RWPE1 (cell line): ENCODE measurements at regions not wholly inside any gene's neighbourhood (a gene's known extent, or its start where the extent isn't known, plus 50 kb on each side); places are given as distances from the start of the nearest gene placed in this dataset.

Source experiments
- CTCF ChIA-PET: fragments of 350-600 bp; sonication (Branson Sonifier 250); formaldehyde crosslinking; extraction: SDS; loops from one replicate; lab custom pipeline; 2021; lab: Yijun Ruan, JAX
- POLR2A ChIA-PET: fragments of 400-600 bp; formaldehyde crosslinking; extraction: SDS; loops from one replicate; lab custom pipeline; 2020; ENCODE audit warnings: antibody characterized with exemption; ENCODE audit not compliant: low non-redundant PET; lab: Yijun Ruan, JAX
- DNase-seq: peaks from one replicate; pipeline ENCODE4 v3.0.0; 2012; ENCODE audit warnings: low spot score
- H3K27ac ChIP-seq: fragments of 450-650 bp; 2 replicates; pipeline ENCODE4 v1.5.1; 2017
- TF ChIP-seq, protein P1 (sequence below): fragments of 450-650 bp; conservative IDR thresholded peaks from 2 replicates; pipeline ENCODE4 v1.5.1; 2017; ENCODE audit warnings: low read depth, mild to moderate bottlenecking

DNA sequence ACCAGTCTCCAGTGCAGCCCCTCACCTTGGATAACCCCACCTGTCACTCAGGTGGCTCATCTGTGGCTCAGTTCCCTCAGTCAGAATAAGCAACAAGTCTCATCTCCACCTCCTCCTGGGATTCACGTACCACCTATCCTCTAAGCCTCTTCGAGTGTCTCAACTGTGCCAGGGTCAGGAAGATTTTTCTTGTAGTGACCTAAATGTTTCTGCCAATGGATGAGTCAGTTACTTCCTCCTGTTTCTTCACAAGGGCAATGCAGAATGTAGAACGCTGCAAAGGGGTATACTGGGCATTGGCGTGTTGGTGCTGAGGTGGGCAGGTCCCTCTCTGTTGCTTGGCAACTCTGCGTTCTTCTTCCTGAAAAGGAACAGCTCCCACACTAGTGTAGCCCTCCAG lies 213.3 kb upstream of the CXCR4 start:
- H3K27ac ChIP-seq, result no peak overlapping the region
- POLR2A ChIA-PET, result no interaction called here
- CTCF ChIA-PET, result interaction anchor here (0.6 kb wide), 1 partner anchor 31 kb away, joined by 3 read pairs; no protein-coding TSS in a partner anchor
- DNase-seq, result no peak
- TF ChIP-seq, protein P1, sequence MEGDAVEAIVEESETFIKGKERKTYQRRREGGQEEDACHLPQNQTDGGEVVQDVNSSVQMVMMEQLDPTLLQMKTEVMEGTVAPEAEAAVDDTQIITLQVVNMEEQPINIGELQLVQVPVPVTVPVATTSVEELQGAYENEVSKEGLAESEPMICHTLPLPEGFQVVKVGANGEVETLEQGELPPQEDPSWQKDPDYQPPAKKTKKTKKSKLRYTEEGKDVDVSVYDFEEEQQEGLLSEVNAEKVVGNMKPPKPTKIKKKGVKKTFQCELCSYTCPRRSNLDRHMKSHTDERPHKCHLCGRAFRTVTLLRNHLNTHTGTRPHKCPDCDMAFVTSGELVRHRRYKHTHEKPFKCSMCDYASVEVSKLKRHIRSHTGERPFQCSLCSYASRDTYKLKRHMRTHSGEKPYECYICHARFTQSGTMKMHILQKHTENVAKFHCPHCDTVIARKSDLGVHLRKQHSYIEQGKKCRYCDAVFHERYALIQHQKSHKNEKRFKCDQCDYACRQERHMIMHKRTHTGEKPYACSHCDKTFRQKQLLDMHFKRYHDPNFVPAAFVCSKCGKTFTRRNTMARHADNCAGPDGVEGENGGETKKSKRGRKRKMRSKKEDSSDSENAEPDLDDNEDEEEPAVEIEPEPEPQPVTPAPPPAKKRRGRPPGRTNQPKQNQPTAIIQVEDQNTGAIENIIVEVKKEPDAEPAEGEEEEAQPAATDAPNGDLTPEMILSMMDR, result no peak

DNA sequence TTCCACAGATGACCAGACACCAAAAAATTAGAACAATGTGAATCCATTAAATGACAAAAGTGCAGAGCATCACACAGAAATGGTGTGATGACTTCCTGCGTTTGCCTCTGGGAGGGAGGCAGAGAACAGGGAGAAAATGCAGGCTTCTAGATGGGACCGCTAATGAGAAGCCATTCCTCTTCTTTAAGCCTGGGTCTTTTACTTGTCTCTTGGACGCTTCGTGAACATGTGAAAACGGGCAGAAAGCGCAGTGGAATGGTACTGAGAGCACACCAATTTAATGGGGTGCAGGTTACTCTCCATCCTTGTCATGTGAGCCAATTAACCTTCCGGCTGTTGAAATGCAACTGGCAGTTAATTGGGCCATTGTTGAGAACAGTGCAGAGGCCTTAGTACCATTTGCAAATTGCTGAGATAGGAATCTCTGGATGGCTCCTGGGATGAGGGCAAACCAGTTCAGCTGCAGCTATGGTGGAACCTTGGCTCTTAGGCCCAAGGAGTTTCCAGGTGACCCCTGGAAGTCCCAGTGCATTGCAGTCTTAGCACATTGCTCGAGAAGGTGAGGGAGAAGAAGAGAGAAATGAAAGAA lies 210.4 kb upstream of the CXCR4 start:
- no peak for DNase-seq
- POLR2A ChIA-PET, result no interaction called here
- CTCF ChIA-PET, result interaction anchor here (0.6 kb wide), 1 partner anchor 824 kb away, joined by 3 read pairs; no protein-coding TSS in a partner anchor

DNA sequence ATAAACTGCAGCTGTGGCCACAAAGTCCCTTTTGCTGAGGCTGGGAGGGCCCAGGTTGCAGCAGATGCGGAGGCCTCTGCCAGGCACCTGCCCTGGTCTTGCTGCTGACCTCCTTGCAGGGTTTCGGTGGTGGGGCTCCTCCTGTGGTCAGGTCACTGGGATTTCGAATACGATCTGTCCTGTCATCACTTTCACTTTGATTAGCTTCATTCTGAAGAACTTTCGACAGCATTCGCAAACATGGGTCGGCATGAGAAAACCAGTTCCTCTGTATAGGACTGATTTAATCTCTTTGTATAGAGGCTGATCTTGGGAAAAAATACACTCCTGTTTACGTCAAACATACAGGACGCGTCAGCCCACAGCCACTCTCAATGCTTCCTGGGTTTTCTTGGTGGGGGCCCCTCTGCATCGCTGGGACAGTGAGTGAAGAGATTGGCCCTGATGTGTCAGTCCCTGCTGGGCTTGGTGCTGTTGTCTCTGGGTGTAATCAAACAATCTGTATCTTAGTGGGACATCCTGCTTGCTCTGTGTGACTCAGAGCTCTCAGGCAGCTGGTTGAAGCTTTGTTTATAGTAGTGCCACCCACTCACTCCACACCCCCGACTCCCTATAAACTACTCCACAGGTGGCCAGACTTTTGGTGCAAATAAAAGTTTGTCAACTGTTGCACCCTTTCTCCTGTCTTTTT lies 209.4 kb upstream of the CXCR4 start:
- ChIA-PET CTCF (interaction anchor here (0.6 kb wide), 1 partner anchor 825 kb away, joined by 3 read pairs; no protein-coding TSS in a partner anchor), POLR2A (no interaction called here)
- no peak overlapping the region for H3K27ac ChIP-seq
- no peak for DNase-seq
- TF ChIP-seq, protein P1, result no peak

More for the DNA sequence above, 210.4 kb upstream of the CXCR4 start:
- H3K27ac ChIP-seq, result no peak overlapping the region
- TF ChIP-seq, protein P1, result no peak

DNA sequence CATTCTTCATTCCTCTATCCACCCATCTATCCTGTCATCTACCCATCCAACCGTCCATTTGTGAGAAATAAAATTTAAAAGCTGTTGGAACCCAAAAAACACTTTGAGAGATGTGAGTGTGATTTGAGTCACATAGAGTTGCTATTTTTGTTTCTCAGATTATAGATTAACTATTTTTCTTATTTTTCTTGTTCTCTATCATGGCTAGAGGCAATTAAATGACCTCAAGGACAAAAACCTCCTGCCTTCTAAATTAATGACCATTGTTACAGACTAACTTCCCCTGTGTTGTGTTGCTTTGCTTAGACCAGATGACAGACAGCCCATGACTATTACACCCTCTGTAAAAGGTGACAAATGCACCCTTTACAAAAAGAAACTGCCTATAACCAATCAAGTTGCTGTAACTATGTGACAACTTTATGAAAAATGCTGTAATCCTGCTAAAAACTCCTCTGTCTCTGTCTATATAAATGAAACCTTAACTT lies 207.9 kb upstream of the CXCR4 start:
- POLR2A ChIA-PET, result no interaction called here

DNA sequence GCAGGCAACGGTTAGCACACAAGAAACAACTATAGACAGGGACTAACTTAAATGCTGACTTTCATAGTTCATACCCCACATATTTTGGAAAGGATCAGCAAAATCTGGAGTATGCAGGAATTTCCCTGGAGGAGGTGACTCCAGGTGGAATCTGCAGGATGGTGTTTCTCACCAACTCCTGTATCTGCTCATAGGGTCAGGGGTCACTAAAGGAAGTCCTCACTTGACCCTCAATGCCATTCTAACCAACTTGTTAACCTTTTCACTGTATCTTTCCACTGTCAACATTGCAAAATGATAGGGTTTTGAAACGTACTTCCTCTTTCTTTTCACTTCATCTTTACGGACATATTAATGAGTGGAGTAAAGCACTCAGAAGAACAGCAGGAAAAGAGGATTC lies 207.0 kb upstream of the CXCR4 start:
- no peak for DNase-seq
- CTCF ChIA-PET, result no interaction called here
- TF ChIP-seq, protein P1, result no peak
- POLR2A ChIA-PET, result no interaction called here
- no peak overlapping the region for H3K27ac ChIP-seq

More for the DNA sequence above, 207.9 kb upstream of the CXCR4 start:
- no peak for DNase-seq
- TF ChIP-seq, protein P1, result no peak
- CTCF ChIA-PET, result no interaction called here
- H3K27ac ChIP-seq, result no peak overlapping the region

DNA sequence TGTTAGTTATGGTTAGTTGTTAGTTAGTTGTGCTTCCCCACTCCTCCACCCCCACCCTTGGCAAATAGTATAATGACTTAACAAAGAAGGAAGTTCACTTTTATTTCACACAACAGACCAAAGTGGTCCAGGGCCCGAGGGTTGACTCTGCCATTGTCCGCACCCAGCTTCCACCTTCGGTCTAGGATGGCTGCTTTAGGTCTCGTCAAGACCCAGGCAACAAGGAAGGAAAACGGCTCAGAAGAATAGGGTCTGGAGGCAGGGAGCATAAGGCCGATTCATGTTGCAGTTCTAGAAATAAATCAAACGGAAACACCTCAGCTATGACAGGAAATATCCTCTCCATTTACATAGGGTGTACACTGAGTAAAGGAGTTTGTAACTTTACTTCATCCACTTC lies 206.0 kb upstream of the CXCR4 start:
- CTCF ChIA-PET, result no interaction called here
- TF ChIP-seq, protein P1, result no peak
- POLR2A ChIA-PET, result no interaction called here
- DNase-seq, result no peak
- H3K27ac ChIP-seq, result no peak overlapping the region
